GM23248 (cell line): ENCODE measurements at regions not wholly inside any gene's neighbourhood (a gene's known extent, or its start where the extent isn't known, plus 50 kb on each side); places are given as distances from the start of the nearest gene placed in this dataset.

Experiments used
- DNase-seq: peaks from one replicate; pipeline ENCODE4 v3.0.0-alpha.2; 2015
- H2AFZ ChIP-seq: fragments of 200-600 bp; sonication (generic); 2 replicates; pipeline ENCODE4 v1.6.1; 2016; ENCODE audit warnings: antibody characterized with exemption
- H3F3A ChIP-seq: fragments of 200-600 bp; sonication (generic); 2 replicates; pipeline ENCODE4 v1.6.1; 2016; ENCODE audit warnings: mild to moderate bottlenecking, antibody characterized with exemption, mixed run types; ENCODE audit not compliant: insufficient read depth
- H3K27ac ChIP-seq: fragments of 200-600 bp; sonication (generic); 2 replicates; pipeline ENCODE4 v1.5.1; 2016; ENCODE audit warnings: mild to moderate bottlenecking
- H3K27me3 ChIP-seq: fragments of 200-600 bp; sonication (generic); replicated peaks from 2 replicates; pipeline ENCODE4 v1.6.1; 2016; ENCODE audit warnings: mild to moderate bottlenecking; ENCODE audit not compliant: insufficient read depth
- H3K36me3 ChIP-seq: fragments of 200-600 bp; sonication (generic); 2 replicates; pipeline ENCODE4 v1.6.1; 2016; ENCODE audit warnings: low read depth, mild to moderate bottlenecking
- H3K4me1 ChIP-seq: fragments of 200-600 bp; sonication (generic); 2 replicates; pipeline ENCODE4 v1.6.1; 2016; ENCODE audit warnings: mild to moderate bottlenecking; ENCODE audit not compliant: insufficient read depth
- H3K4me2 ChIP-seq: fragments of 200-600 bp; sonication (generic); one replicate; pipeline ENCODE4 v1.6.1; 2016; ENCODE audit warnings: mild to moderate bottlenecking; ENCODE audit not compliant: unreplicated experiment
- H3K4me3 ChIP-seq: fragments of 200-600 bp; sonication (generic); 2 replicates; pipeline ENCODE4 v1.5.1; 2016; ENCODE audit warnings: mild to moderate bottlenecking
- H3K79me2 ChIP-seq: fragments of 200-600 bp; sonication (generic); 2 replicates; pipeline ENCODE4 v1.6.1; 2016; ENCODE audit warnings: mild to moderate bottlenecking; ENCODE audit not compliant: insufficient read depth
- H3K9ac ChIP-seq: fragments of 200-600 bp; sonication (generic); 2 replicates; pipeline ENCODE4 v1.6.1; 2016; ENCODE audit warnings: mild to moderate bottlenecking
- H3K9me2 ChIP-seq: fragments of 200-600 bp; sonication (generic); 2 replicates; pipeline ENCODE4 v1.6.1; 2016; ENCODE audit warnings: mixed run types, mild to moderate bottlenecking, moderate library complexity; ENCODE audit not compliant: insufficient read depth
- H3K9me3 ChIP-seq: fragments of 200-600 bp; sonication (generic); one replicate; pipeline ENCODE4 v1.6.1; 2017; ENCODE audit warnings: low read depth
- H4K20me1 ChIP-seq: fragments of 200-600 bp; sonication (generic); 2 replicates; pipeline ENCODE4 v1.6.0; 2016; ENCODE audit not compliant: insufficient read depth
- EZH2 ChIP-seq: fragments of 200-600 bp; sonication (generic); IDR thresholded peaks from 2 replicates; pipeline ENCODE4 v1.6.1; 2018; ENCODE audit warnings: antibody characterized with exemption, mild to moderate bottlenecking; ENCODE audit not compliant: insufficient read depth, poor library complexity, severe bottlenecking
- EZH2phosphoT487 ChIP-seq: fragments of 200-600 bp; sonication (generic); IDR thresholded peaks from 2 replicates; pipeline ENCODE4 v1.6.1; 2018; ENCODE audit warnings: antibody characterized with exemption, moderate library complexity, mild to moderate bottlenecking, low read depth; ENCODE audit not compliant: insufficient read depth
- WGBS, 2 experiments: methylation state at CpG; one replicate each; pipeline ENCODE4 v1.1.6; 2015 to 2017; ENCODE audit warnings: low lambda C conversion rate in 2 of 2, low coverage in 1 of 2; ENCODE audit errors: missing lambda C conversion rate in 2 of 2; 5-methylcytosine and 5-hydroxymethylcytosine counted together
- in situ Hi-C: fragments of 300-500 bp; cut with MboI; formaldehyde crosslinking; loops from 2 replicates; pipeline ENCODE4 v1.15.0; 2020

GRCh38 chr4:38233727-38234480 is 273.7 kb downstream of the PTTG2 start:
- Histone ChIP-seq H3K27ac (no peak overlapping the region), H3K36me3 (no peaks in the 10 kb centered on the region), H3K9ac (no peak overlapping the region), H3F3A (peaks cover 5% of the 10 kb centered on the region; the same call in 1 of the 2 replicates), H3K9me2 (no peaks in the 10 kb centered on the region), H3K4me2 (no peak overlapping the region), H4K20me1 (no peaks in the 10 kb centered on the region), H3K79me2 (no peaks in the 10 kb centered on the region), H3K9me3 (no peaks in the 10 kb centered on the region), H2AFZ (no peak overlapping the region), H3K4me3 (no peak overlapping the region), H3K27me3 (no peaks in the 10 kb centered on the region), H3K4me1 (peaks cover 12% of the 10 kb centered on the region)
- no peak for DNase-seq
- TF ChIP-seq EZH2 (no peak), EZH2phosphoT487 (no peak)
- in situ Hi-C loops: no loop called here
- 73 to 84% methylated on average over 6 of the region's 6 CpGs for WGBS, 2 experiments

- H3K9me3 ChIP-seq: no peaks in the 10 kb centered on the region
- H3K27me3 ChIP-seq: no peaks in the 10 kb centered on the region
- TF ChIP-seq EZH2phosphoT487 (no peak), EZH2 (no peak)
- in situ Hi-C loops: no loop called here
- H4K20me1 ChIP-seq: no peaks in the 10 kb centered on the region
- WGBS, 2 experiments: 50 to 55% methylated on average over 3 of the region's 3 CpGs
- no peak overlapping the region for H3K9ac ChIP-seq
- H3K4me1 ChIP-seq: peaks cover 12% of the 10 kb centered on the region
- no peaks in the 10 kb centered on the region for H3K79me2 ChIP-seq
- H3K36me3 ChIP-seq: no peaks in the 10 kb centered on the region
- peaks cover 5% of the 10 kb centered on the region; the same call in 1 of the 2 replicates for H3F3A ChIP-seq
- no peak overlapping the region for H3K4me3 ChIP-seq
- no peak overlapping the region for H3K27ac ChIP-seq
- no peak overlapping the region for H2AFZ ChIP-seq
- peak; percentile 12 for DNase-seq
- no peaks in the 10 kb centered on the region for H3K9me2 ChIP-seq
- no peak overlapping the region for H3K4me2 ChIP-seq
Measured at GRCh38 chr4:38235354-38235753, 275.2 kb downstream of the PTTG2 start.

GRCh38 chr4:38236003-38236402 is 275.8 kb downstream of the PTTG2 start:
- H3K36me3 ChIP-seq: no peaks in the 10 kb centered on the region
- H3F3A ChIP-seq: peaks cover 5% of the 10 kb centered on the region; the same call in 1 of the 2 replicates
- 54 to 59% methylated on average over 8 of the region's 8 CpGs for WGBS, 2 experiments
- no peak for DNase-seq
- no peaks in the 10 kb centered on the region for H3K9me3 ChIP-seq
- H4K20me1 ChIP-seq: no peaks in the 10 kb centered on the region
- H2AFZ ChIP-seq: no peak overlapping the region
- H3K79me2 ChIP-seq: no peaks in the 10 kb centered on the region
- H3K4me3 ChIP-seq: no peak overlapping the region
- in situ Hi-C loops: no loop called here
- no peaks in the 10 kb centered on the region for H3K27me3 ChIP-seq
- H3K4me2 ChIP-seq: no peak overlapping the region
- H3K9me2 ChIP-seq: no peaks in the 10 kb centered on the region
- H3K9ac ChIP-seq: no peak overlapping the region
- H3K27ac ChIP-seq: no peak overlapping the region
- TF ChIP-seq EZH2phosphoT487 (no peak), EZH2 (no peak)
- H3K4me1 ChIP-seq: peaks cover 12% of the 10 kb centered on the region

- no peak for DNase-seq
- Histone ChIP-seq H3K4me3 (no peak overlapping the region), H4K20me1 (no peaks in the 10 kb centered on the region), H3K9me2 (no peaks in the 10 kb centered on the region), H3K36me3 (no peaks in the 10 kb centered on the region), H3K27me3 (no peaks in the 10 kb centered on the region), H3K9me3 (no peaks in the 10 kb centered on the region), H3K79me2 (no peaks in the 10 kb centered on the region), H3K9ac (no peak overlapping the region), H3K4me2 (no peak overlapping the region), H2AFZ (no peak overlapping the region), H3K4me1 (peaks cover 12% of the 10 kb centered on the region), H3F3A (peaks cover 5% of the 10 kb centered on the region; the same call in 1 of the 2 replicates), H3K27ac (no peak overlapping the region)
- no peak for TF ChIP-seq EZH2
- TF ChIP-seq EZH2phosphoT487: no peak
- WGBS, 2 experiments: 91 to 97% methylated on average over 3 of the region's 3 CpGs
- in situ Hi-C loops: no loop called here
Measured at GRCh38 chr4:38236503-38236902, 276.3 kb downstream of the PTTG2 start.
